ENCODE measurements at regions not wholly inside any gene's neighbourhood (a gene's known extent, or its start where the extent isn't known, plus 50 kb on each side); places are given as distances from the start of the nearest gene placed in this dataset.

DNA sequence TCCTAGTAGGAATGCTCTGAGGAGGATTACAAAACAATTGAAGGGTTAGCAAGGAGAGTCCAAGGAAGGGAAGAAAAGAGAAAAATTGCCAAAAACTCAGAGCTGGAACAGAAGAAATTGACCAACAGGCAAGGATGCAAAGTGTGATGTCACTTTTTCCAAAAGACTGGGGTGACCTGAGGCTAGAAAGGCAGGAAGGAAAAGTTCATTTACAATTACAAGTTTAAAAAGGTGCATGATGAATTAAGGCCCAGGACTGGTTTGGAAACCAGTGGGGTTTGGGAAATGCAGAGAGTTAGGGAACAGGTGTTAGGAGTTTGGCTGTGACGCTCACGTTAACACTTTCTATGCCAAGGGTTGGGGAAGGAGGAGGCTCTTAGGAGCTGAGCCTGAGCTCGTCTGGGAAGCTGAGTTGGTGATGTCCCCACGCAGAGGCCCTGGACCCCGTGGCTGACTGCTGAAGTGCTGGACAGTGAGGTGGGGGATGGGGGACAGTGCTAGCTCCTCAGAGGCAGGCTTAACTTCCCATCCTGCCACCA lies 92.6 kb upstream of the PODXL start:
- H3K27ac ChIP-seq = peak overlapping the region; percentile 29 to 51
- no peak overlapping the region for H3K4me3 ChIP-seq
- no peaks in the 10 kb centered on the region for H3K36me3 ChIP-seq
- TF ChIP-seq, protein P1, sequence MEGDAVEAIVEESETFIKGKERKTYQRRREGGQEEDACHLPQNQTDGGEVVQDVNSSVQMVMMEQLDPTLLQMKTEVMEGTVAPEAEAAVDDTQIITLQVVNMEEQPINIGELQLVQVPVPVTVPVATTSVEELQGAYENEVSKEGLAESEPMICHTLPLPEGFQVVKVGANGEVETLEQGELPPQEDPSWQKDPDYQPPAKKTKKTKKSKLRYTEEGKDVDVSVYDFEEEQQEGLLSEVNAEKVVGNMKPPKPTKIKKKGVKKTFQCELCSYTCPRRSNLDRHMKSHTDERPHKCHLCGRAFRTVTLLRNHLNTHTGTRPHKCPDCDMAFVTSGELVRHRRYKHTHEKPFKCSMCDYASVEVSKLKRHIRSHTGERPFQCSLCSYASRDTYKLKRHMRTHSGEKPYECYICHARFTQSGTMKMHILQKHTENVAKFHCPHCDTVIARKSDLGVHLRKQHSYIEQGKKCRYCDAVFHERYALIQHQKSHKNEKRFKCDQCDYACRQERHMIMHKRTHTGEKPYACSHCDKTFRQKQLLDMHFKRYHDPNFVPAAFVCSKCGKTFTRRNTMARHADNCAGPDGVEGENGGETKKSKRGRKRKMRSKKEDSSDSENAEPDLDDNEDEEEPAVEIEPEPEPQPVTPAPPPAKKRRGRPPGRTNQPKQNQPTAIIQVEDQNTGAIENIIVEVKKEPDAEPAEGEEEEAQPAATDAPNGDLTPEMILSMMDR (IDR thresholded peaks at IDR 0.05) = no peak
- H3K27me3 ChIP-seq = no peaks in the 10 kb centered on the region
- DNase-seq (ENCODE audit: low spot score) = no peak
- peaks cover 0 to 14% of the 10 kb centered on the region in 2 donors for H3K4me1 ChIP-seq
- no peaks in the 10 kb centered on the region for H3K9me3 ChIP-seq

DNA sequence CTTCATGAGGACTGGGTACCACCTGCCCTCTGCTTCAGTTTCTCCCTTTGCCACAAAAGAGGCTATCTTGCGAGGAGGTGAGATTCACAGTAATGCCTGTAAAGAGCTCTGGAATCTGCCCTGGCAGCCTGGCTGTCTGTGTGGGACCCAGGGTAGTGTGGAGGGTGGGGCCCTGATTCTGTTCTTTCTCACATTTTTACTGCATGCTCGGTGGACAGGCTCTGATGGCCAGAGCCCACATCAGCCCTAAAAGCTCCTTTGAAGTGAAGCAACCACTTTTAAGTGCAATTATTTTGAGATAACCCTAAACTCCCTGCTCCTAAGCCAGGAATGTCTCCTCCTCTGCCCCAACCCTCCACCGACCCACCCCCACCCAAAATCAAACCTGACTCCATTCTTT lies 92.1 kb upstream of the PODXL start:
- no peak for DNase-seq (ENCODE audit: low spot score)
- TF ChIP-seq, protein P1 (IDR thresholded peaks at IDR 0.05) = no peak
- H3K27me3 ChIP-seq = no peaks in the 10 kb centered on the region
- peak overlapping the region; percentile 18 to 51 for H3K27ac ChIP-seq
- H3K9me3 ChIP-seq = no peaks in the 10 kb centered on the region
- peaks cover 0 to 9% of the 10 kb centered on the region in 2 donors for H3K4me1 ChIP-seq
- no peaks in the 10 kb centered on the region for H3K36me3 ChIP-seq
- H3K4me3 ChIP-seq = no peak overlapping the region

DNA sequence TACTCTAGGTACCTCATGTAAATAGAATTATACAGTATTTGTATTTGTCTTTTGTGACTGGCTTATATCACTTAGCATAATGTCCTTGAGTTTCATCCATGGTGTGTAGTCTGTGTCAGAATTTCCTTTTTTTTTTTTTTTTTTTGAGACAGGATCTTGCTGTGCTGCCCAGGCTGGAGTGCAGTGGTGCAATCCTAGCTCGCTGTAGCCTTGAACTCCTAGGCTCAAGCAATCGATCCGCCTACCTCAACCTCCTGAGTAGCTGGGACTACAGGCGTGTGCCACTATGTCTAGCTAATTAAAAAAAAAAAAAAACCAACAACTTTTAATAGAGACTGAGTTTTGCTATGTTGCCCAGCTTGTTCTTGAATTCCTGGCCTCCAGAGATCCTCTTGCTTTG lies 89.8 kb upstream of the PODXL start:
- Histone ChIP-seq H3K27me3 (no peaks in the 10 kb centered on the region), H3K4me1 (peaks cover 0 to 8% of the 10 kb centered on the region in 2 donors), H3K9me3 (no peaks in the 10 kb centered on the region), H3K4me3 (no peak overlapping the region), H3K27ac (no peak overlapping the region), H3K36me3 (no peaks in the 10 kb centered on the region)
- TF ChIP-seq, protein P1 (IDR thresholded peaks at IDR 0.05) = no peak
- DNase-seq (ENCODE audit: low spot score) = no peak

DNA sequence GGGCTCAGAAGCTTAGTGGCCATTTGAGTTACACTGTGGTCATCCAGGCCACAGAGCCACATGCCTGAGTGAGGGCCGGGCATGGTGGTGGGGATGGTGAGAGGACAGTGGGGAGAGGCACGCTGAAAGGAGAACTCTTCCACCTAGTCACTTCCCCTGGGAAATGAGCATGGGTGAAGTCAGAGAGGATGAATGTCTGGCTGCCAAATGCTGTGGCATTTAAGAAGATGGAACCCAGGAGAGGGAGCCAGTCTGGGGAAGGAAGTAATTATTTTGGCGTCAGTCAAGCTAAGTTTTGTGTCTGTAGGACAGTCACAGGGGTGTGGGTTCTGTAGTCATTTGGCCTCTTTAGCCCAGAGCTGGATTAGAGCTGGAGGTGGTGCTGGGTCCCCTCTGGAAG lies 86.0 kb upstream of the PODXL start:
- TF ChIP-seq, protein P1 (IDR thresholded peaks at IDR 0.05) = no peak
- DNase-seq (ENCODE audit: low spot score) = no peak
- Histone ChIP-seq H3K4me3 (no peak overlapping the region), H3K27me3 (no peaks in the 10 kb centered on the region), H3K9me3 (no peaks in the 10 kb centered on the region), H3K4me1 (peaks cover 0 to 6% of the 10 kb centered on the region in 2 donors), H3K27ac (no peak overlapping the region), H3K36me3 (no peaks in the 10 kb centered on the region)

DNA sequence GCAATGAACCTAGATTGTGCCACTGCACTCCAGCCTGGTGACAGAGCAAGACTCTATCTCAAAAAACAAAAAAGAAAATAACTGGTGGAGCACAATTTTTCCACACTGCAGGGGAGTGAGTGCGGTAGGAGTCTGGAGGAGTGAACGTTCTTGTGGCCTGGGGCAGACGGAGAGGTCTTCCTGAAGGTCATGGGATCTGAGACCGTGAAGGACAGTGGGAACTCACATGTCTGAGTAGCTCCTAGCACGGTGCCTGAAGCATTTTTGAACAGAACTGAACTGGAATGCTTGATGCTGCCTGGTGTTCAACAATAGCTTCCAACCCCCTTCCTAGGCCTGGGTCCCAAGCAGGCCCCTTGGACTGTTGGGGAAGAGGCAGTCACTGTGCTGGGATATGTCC lies 84.3 kb upstream of the PODXL start:
- H3K27me3 ChIP-seq = no peaks in the 10 kb centered on the region
- H3K27ac ChIP-seq = no peak overlapping the region
- no peak overlapping the region for H3K4me3 ChIP-seq
- DNase-seq (ENCODE audit: low spot score) = no peak
- H3K9me3 ChIP-seq = no peaks in the 10 kb centered on the region
- H3K4me1 ChIP-seq = peaks cover 0 to 14% of the 10 kb centered on the region in 2 donors
- TF ChIP-seq, protein P1 (IDR thresholded peaks at IDR 0.05) = no peak
- no peaks in the 10 kb centered on the region for H3K36me3 ChIP-seq

Data from right atrium auricular region (tissue), 2 donors.